Brain microvascular endothelial cell (primary cell): ENCODE measurements at regions not wholly inside any gene's neighbourhood (a gene's known extent, or its start where the extent isn't known, plus 50 kb on each side); places are given as distances from the start of the nearest gene placed in this dataset.

Source experiments
- DNase-seq: peaks from one replicate; pipeline ENCODE4 v3.0.0-alpha.2; 2020
- H3K27ac ChIP-seq: fragments of 250-450 bp; sonication (Bioruptor Pico); 2 replicates; pipeline ENCODE4 v1.5.1; 2020; ENCODE audit warnings: mild to moderate bottlenecking, moderate library complexity
- H3K27me3 ChIP-seq: fragments of 250-450 bp; sonication (Bioruptor Pico); replicated peaks from 2 replicates; pipeline ENCODE4 v1.5.1; 2020; ENCODE audit warnings: mild to moderate bottlenecking
- H3K36me3 ChIP-seq: fragments of 250-450 bp; sonication (Bioruptor Pico); replicated peaks from 2 replicates; pipeline ENCODE4 v1.5.1; 2020; ENCODE audit warnings: mild to moderate bottlenecking
- H3K4me3 ChIP-seq: 2 replicates; pipeline ENCODE4 v1.5.1; 2011; ENCODE audit warnings: low read depth, mild to moderate bottlenecking, control low read depth, low read length, moderate library complexity
- in situ Hi-C: cut with HindIII; loops from 2 replicates; pipeline ENCODE4 v1.10.0; 2017; ENCODE audit warnings: low sequenced_read_pairs, low pct_ligation_motif_present
- TF ChIP-seq, protein P1 (sequence below): IDR thresholded peaks from 2 replicates; pipeline ENCODE4 v1.5.1; 2011; ENCODE audit warnings: low read depth, mild to moderate bottlenecking, moderate library complexity, low read length, control low read depth, inconsistent platforms; ENCODE audit errors: missing control alignments

GRCh38 chr4:125042041-125042440, 272.7 kb upstream of the FAT4 start:
- no peak overlapping the region for H3K4me3 ChIP-seq
- no peak for DNase-seq
- H3K27me3 ChIP-seq = no peaks in the 10 kb centered on the region
- TF ChIP-seq, protein P1, sequence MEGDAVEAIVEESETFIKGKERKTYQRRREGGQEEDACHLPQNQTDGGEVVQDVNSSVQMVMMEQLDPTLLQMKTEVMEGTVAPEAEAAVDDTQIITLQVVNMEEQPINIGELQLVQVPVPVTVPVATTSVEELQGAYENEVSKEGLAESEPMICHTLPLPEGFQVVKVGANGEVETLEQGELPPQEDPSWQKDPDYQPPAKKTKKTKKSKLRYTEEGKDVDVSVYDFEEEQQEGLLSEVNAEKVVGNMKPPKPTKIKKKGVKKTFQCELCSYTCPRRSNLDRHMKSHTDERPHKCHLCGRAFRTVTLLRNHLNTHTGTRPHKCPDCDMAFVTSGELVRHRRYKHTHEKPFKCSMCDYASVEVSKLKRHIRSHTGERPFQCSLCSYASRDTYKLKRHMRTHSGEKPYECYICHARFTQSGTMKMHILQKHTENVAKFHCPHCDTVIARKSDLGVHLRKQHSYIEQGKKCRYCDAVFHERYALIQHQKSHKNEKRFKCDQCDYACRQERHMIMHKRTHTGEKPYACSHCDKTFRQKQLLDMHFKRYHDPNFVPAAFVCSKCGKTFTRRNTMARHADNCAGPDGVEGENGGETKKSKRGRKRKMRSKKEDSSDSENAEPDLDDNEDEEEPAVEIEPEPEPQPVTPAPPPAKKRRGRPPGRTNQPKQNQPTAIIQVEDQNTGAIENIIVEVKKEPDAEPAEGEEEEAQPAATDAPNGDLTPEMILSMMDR = no peak
- in situ Hi-C loops = no loop called here
- H3K36me3 ChIP-seq = no peaks in the 10 kb centered on the region
- no peak overlapping the region for H3K27ac ChIP-seq

GRCh38 chr4:125041372-125041930, 273.3 kb upstream of the FAT4 start:
- in situ Hi-C loops = no loop called here
- no peak for DNase-seq

GRCh38 chr4:125039550-125039949, 275.2 kb upstream of the FAT4 start:
- no peak for DNase-seq
- Histone ChIP-seq H3K4me3 (no peak overlapping the region), H3K27ac (no peak overlapping the region), H3K36me3 (no peaks in the 10 kb centered on the region), H3K27me3 (no peaks in the 10 kb centered on the region)
- in situ Hi-C loops = no loop called here
- TF ChIP-seq, protein P1 = no peak

More at GRCh38 chr4:125041372-125041930, 273.3 kb upstream of the FAT4 start:
- TF ChIP-seq, protein P1 = no peak
- no peaks in the 10 kb centered on the region for H3K36me3 ChIP-seq
- no peaks in the 10 kb centered on the region for H3K27me3 ChIP-seq
- no peak overlapping the region for H3K4me3 ChIP-seq
- H3K27ac ChIP-seq = no peak overlapping the region

- in situ Hi-C loops = no loop called here
- Histone ChIP-seq H3K27me3 (no peaks in the 10 kb centered on the region), H3K4me3 (no peak overlapping the region), H3K27ac (no peak overlapping the region), H3K36me3 (no peaks in the 10 kb centered on the region)
- TF ChIP-seq, protein P1 = no peak
- no peak for DNase-seq
Measured at GRCh38 chr4:125022855-125023501, 291.8 kb upstream of the FAT4 start.

DNA sequence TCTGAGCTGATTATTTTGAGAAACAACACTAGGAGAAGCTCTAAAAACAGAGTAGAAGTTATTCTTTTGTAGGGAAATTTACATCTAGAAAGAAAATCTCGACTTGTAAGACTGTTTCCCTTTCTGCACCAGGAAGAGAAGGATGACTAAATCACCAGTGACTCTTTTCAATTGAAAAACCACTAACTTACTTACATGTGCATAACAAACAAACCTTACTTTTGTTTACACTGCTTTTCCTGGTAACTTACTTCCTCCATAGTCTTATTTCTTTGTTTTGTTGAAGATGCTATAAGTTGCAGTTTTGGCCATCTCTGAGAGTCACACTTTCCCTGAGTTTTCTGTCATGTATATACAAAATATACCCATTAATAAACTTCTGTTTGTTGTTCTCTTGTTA, 293.6 kb upstream of the FAT4 start:
- Histone ChIP-seq H3K27me3 (no peaks in the 10 kb centered on the region), H3K27ac (no peak overlapping the region), H3K4me3 (no peak overlapping the region), H3K36me3 (no peaks in the 10 kb centered on the region)
- DNase-seq = no peak
- in situ Hi-C loops = no loop called here
- TF ChIP-seq, protein P1 = no peak
